NCI-H524 treated with DMSO at 0.1 percent for 48 hours (cell line): ENCODE measurements at regions not wholly inside any gene's neighbourhood (a gene's known extent, or its start where the extent isn't known, plus 50 kb on each side); places are given as distances from the start of the nearest gene placed in this dataset.
"Not testable (repeated sequence)": the region's sequence is repeated elsewhere in the genome, so short reads cannot be mapped to it uniquely, and the experiment has no call there.

Source experiments
- DNase-seq: peaks from one replicate; lab custom pipeline; 2025; lab: John Stamatoyannopoulos, UW

DNA sequence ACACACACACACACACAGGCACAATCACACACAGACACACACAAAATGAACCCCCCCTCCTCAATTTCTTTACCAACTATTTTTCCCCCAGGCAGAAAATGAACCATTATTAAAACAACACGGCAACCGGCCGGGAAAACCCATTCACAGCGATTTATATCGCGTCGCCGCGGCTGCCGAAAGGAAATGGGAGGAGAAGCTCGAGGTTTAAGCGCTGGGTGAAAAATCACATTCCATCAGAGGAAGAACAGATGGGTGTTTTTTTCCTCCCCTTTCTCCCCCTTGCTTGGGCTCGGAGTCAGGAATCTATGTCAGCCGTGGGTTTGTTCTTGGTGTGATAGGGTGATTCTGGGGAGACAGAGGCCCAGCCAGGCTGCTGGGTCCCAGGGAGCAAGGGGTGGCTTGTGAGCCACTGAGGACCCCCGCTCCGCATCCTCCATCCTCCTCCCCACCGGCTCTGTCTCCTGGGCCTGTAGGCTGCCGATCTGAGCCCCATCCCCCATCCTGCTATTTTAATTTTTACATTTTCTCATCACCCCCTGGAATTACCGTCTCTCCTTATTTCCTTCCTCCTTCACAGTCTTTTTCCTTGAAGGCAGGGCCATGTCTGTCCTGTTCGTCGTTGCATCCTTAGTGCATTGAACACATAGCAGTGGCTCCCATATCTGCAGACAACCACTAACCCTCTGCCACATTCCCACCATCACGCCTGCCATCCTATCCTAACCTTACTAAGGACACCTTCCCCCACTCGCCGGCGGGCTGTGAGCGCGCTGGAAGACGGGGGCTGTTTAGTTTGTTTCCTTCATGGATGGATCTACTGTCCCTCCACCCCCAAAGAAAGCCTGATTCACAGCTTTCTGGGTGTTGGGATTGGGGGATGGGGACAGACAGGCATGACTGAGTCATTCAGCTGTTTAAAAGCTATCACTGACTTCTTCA is 137.7 kb downstream of the CRLF3 start:
- not testable (repeated sequence) for DNase-seq

DNA sequence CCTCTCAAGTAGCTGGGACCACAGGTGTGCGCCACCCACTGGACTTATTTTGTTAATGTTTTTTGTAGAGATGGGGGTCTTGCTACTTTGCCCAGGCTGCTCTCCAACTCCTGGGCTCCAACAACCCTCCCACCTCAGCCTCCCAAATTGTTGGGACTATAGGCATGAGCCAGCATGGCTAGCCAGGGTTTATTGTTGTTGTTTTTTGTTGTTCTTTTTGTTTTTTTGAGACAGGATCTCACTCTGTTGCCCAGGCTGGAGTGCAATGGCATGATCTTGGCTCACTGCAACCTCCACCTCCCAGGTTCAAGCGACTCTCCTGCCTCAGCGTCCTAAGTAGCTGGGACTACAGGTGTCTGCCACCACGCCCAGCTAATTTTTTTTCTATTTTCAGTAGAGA is 142.2 kb downstream of the CRLF3 start:
- DNase-seq: not testable (repeated sequence)

GRCh38 chr17:30680681-30681080 is 143.8 kb downstream of the CRLF3 start:
- DNase-seq: not testable (repeated sequence)

GRCh38 chr17:30677550-30678249 is 146.8 kb downstream of the CRLF3 start:
- no peak for DNase-seq

DNA sequence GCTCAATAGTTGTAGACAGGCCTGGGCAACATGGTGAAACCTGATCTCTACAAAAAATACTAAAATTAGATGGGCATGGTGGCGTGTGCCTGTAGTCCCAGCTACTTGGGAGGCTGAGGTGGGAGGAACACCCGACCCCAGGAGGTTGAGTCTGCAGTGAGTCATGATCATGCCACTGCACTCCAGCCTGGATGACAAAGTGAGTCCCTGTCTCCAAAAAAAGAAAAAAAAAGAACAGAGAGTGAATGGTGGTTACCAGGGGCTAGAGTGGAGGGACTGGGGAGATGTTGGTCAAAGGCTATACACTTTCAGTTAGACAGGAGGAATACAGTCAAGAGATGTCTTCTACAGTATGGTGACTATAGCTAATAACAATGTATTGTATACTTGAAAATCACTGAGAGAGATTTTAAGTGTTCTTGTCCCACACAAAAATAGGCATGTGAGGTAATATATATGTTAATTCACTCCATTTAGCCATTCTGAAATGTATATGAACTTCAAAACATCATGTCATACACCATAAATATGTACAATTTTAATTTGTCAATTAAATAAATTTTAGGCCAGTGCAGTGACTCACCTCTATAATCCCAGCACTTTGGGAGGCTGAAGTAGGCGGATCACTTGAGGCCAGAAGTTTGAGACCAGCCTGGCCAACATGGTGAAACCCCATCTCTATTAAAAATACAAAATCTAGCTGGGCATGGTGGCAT is 148.6 kb downstream of the CRLF3 start:
- not testable (repeated sequence) for DNase-seq

GRCh38 chr17:30669217-30669649 is 155.3 kb downstream of the CRLF3 start:
- not testable (repeated sequence) for DNase-seq

DNA sequence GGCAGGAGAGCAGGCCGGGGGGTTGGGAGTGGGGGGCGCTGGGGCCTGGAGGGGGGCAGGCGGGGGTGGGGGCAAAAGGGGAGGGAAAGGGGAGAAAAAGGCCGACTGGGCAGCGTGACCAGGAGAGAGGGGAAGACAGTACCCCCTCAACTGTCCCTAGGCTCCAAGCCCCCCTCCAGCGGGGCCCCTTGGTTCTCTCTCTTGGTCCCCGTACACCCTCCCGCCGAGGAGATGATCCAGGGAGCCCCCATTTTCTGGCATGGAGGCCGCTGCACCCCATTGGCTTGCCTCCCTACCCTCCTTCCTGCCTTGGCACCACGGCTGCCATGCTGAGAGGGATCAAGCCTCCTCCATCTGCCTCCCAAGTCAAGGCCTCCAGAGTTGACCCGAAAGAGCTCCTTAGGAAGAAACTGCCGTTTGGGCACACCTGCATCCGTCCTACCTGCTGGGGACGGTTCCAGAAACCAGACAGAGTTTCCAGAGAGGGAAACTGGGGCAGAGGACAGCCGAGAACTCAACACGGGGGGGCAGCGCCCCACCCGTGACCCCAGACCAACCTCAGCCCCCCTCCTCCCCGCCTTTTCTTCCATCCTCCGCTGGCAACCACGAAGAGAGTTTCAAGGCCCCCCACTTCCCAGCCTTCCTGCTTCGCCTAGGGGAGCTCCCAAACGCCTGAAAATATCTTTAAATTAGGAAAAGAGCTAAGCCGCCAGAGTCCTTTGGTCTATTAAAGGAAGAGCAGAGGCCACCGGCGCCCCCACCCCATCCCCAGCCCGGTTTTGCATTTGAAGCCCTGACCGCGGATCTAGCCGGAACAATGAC is 155.9 kb downstream of the CRLF3 start:
- DNase-seq: not testable (repeated sequence)

DNA sequence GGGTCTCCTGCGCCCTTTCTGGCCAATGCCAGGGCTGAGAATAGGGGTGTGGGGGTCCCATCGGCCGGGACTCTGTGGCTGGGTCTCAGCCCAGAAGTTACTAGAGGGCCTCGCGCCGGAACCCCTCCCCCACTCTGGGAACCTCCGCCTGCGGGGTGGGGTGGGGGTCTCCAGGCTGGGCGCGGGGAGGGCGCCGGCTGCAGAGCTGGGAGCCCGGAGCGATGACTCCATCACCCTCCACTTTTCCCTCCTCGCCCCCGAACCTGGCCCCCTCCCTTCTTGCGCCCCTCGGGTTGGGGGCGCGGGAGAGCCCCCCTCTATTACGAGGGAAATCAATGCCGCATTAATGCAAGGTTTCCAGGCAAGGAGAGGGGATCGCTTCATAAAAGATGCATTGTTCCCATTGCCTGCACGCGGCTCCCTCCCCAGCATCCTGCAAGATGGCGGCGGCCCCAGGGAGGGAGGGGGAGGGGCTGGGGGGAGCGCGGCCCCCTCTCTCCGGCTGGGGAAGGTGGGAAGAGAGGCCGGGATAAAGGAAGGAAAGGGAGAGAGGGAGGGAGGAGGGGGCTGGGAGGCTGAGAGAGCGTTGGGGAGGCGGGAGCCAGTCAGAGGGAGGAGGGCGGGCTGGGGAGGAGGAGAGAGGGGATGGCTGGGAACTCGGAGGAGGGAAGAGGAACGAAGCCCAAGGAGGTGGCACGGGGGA is 156.7 kb downstream of the CRLF3 start:
- not testable (repeated sequence) for DNase-seq

- DNase-seq: not testable (repeated sequence)
Measured at GRCh38 chr17:30666838-30667656, 157.4 kb downstream of the CRLF3 start.

GRCh38 chr17:30663727-30664455 is 160.6 kb downstream of the CRLF3 start:
- DNase-seq: not testable (repeated sequence)

DNA sequence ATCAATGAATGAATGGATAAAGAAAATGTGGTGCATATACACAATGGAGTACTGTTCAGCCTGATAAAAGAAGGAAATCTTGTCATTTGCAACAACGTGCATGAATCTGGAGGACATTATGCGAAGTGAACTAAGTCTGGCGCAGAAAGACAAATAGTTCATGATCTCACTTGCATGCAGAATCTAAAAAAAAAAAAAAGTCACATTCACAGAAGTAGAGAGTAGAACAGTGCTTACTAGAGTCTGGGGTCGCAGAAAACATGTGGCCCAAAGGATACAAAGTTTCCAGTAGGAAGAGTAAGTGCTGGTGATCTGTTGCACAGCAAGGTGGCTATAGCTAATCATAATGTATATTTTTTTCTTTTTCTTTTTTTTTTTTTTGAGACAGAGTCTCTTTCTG is 167.3 kb downstream of the CRLF3 start:
- DNase-seq: not testable (repeated sequence)

DNA sequence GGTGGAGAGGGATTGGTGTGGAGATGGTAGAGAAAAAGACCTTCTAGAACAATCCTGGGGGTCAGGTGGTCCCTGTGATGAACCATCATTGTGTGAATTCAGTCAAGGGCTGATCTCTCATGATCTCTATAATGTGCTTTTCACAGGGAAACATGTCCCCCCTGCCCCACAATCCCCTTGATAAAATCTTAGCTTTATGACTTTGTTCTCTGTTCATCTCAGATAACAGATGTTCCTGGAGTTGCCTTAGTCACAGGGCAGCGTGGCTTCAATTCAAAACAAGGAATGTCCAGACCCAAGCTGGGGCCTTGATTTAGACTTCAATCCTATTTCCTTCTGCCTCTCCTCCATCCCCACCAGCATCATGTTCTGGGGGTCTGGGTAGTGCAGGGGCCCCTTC is 171.5 kb downstream of the CRLF3 start:
- not testable (repeated sequence) for DNase-seq

GRCh38 chr17:30650149-30650548 is 172.9 kb downstream of the GOSR1 start:
- DNase-seq: not testable (repeated sequence)

DNA sequence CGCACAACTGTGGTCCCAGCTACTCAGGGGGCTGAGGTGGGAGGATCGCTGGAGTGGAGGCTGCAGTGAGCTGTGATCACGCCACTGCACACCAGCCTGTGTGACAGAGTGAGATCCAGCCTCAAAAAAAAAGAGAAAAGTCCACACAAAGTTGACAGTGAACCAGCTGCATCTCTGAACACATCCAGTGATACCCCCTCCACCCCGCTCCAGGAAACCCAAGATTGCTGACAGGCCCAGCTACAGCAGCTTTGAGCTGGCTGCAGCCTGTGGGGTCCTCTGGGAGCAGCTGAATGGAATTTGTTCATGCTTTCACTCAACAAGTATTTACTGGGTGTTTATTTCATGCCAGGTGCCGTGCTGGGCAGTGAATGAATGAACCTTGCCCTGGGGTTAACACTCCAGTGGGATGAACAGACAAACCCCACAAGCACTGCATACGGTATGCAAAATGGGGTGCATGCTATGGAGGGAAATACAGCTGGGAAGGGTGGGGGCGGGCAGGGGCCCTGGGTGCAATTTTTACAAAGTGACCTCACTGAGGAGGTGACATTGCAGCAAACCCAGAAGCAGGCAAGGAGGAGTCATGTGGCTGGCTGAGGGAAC is 170.9 kb downstream of the GOSR1 start:
- not testable (repeated sequence) for DNase-seq

DNA sequence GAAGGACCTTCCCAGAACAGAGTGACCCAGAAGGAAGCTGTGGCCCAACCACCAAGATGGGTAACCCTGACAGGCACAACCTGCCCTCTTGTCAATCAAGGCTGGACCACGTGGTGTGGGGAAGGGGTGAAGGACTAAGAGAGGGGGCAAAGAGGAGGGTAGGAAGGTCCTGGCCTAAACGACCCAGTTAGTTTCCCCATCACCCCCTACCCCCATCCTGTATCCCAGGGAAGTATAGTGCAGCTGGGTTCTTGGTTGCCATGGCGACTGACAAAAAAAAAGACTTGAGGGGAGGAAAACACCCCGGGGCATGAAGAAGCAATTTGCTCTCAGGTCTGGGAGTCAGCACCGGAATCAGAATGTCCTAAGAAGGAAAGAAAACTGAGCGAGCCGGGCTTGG is 168.7 kb downstream of the GOSR1 start:
- not testable (repeated sequence) for DNase-seq

- DNase-seq: not testable (repeated sequence)
Measured at GRCh38 chr17:30644713-30645112, 167.5 kb downstream of the GOSR1 start.

DNA sequence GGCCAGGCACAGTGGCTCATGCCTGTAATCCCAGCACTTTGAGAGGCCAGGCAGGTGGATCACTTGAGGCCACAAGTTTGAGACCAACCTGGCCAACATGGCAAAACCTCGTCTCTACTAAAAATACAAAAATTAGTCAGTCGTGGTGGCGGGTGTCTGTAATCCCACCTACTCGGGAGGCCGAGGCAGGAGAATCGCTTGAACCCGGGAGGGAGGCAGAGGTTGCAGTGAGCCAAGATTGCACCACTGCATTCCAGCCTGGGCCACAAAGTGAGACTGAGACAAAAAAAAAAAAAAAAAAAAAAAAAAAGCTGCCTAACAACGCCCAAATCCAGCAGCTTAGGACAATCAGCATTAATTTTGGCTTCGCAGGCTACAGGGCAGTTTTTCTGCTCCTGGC is 167.1 kb downstream of the GOSR1 start:
- DNase-seq: not testable (repeated sequence)

DNA sequence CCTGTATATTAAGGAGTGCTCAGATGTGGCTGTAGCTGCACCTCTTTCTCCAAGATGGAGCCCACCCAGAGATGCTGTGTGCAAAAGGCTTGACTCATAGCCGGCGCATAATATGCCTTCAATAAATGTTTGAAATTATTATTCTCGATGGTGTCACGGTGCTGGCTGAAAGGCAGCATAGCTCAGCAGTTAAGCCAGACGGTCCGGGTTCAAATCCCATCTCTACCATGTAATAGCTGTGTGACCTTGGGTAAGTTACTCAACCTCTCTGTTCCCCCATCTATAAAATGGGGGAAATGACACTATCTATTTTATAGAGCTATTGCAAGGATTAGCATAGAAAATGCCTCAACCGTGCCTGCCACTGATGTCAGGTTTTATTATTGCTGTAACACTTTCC is 164.2 kb downstream of the GOSR1 start:
- DNase-seq: not testable (repeated sequence)

DNA sequence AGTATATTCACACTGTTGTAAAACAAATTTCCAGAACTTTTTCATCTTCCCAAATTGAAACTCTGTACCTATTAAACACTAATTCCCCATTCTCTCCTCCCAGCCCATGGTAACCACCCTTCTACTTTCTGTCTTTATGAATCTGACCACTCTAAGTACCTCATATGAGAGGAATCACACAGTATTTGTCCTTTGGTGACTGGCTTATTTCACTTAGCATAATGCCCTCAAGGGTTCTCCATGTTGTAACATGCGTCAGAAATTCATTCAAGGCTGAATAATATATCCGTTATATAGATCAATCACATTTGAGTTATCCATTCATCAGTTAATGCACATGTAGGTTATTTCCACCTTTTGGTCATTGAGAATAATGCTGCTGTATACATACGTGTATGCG is 162.2 kb downstream of the GOSR1 start:
- not testable (repeated sequence) for DNase-seq
